Transverse colon (tissue), 4 donors: ENCODE measurements at regions not wholly inside any gene's neighbourhood (a gene's known extent, or its start where the extent isn't known, plus 50 kb on each side); places are given as distances from the start of the nearest gene placed in this dataset.

Experiments
- DNase-seq: peaks from one replicate; pipeline ENCODE4 v3.0.0-alpha.2; 2019
- H3K27ac ChIP-seq, 4 donors: fragments of 200-600 bp; sonication (generic); 2 replicates each; pipeline ENCODE4 v1.5.1; 2016 to 2018; ENCODE audit warnings: inconsistent platforms in 4 of 4
- H3K27me3 ChIP-seq: fragments of 200-600 bp; sonication (generic); 2 replicates; pipeline ENCODE4 v1.5.1; 2017; ENCODE audit warnings: inconsistent platforms
- H3K36me3 ChIP-seq, 4 donors: fragments of 200-600 bp; sonication (generic); 2 replicates each; pipeline ENCODE4 v1.5.1; 2017 to 2019; ENCODE audit warnings: inconsistent platforms in 4 of 4
- H3K4me1 ChIP-seq, 4 donors: fragments of 200-600 bp; sonication (generic); 2 replicates each; pipeline ENCODE4 v1.5.1; 2017 to 2020; ENCODE audit warnings: inconsistent platforms in 4 of 4
- H3K4me3 ChIP-seq, 4 donors: fragments of 200-600 bp; sonication (generic); 1 replicate in 1 of 4; 2 replicates in 3 of 4; pipeline versions ENCODE4 v1.5.1 to v1.6.1; 2017 to 2019; ENCODE audit warnings: inconsistent platforms in 4 of 4
- H3K9me3 ChIP-seq, 2 donors: fragments of 200-600 bp; sonication (generic); 2 replicates each; pipeline ENCODE4 v1.5.1; 2017 to 2019; ENCODE audit warnings: inconsistent platforms in 2 of 2
- EP300 ChIP-seq: sonication (generic); formaldehyde crosslinking; IDR thresholded peaks from one replicate; pipeline ENCODE4 v1.6.1; 2017; ENCODE audit warnings: antibody characterized with exemption, low read depth
- POLR2A ChIP-seq: fragments of 450-650 bp; IDR thresholded peaks from one replicate; pipeline ENCODE4 v1.6.1; 2016; ENCODE audit warnings: antibody characterized with exemption, mild to moderate bottlenecking, moderate library complexity
- POLR2AphosphoS5 ChIP-seq, 3 donors: sonication (generic); formaldehyde crosslinking; IDR thresholded peaks; one replicate each; pipeline ENCODE4 v1.6.1; 2016; ENCODE audit warnings: antibody characterized with exemption in 3 of 3
- WGBS, 2 donors: methylation state at CpG; one replicate each; pipeline ENCODE4 v1.1.5; 2018; ENCODE audit warnings: low coverage in 1 of 2; 5-methylcytosine and 5-hydroxymethylcytosine counted together
- in situ Hi-C, 4 donors: fragments of 200-750 bp; cut with MboI; loops; one replicate each; pipeline versions ENCODE4 v1.15.0 to v1.15.1; 2017; ENCODE audit warnings: low sequenced_read_pairs in 3 of 4, low pct_ligation_motif_present in 1 of 4, low pct_unique_long_range_greater_than_20kb in 1 of 4
- intact Hi-C: fragments of 100-400 bp; cut with DNase I; formaldehyde crosslinking; loops from one replicate; pipeline ENCODE4 v1.15.1; 2023; ENCODE audit warnings: low total_unique reads
- TF ChIP-seq, protein P1 (sequence below), 5 experiments: fragments of 200-600 bp in 3 of 5; fragments of 450-650 bp in 2 of 5; sonication (generic) in 3 of 5; IDR thresholded peaks; 1 replicate in 2 of 5; 2 replicates in 3 of 5; pipeline ENCODE4 v1.5.1; 2016 to 2017; ENCODE audit warnings: antibody characterized with exemption in 5 of 5, inconsistent platforms in 3 of 5, mild to moderate bottlenecking in 2 of 5, moderate library complexity in 1 of 5

DNA sequence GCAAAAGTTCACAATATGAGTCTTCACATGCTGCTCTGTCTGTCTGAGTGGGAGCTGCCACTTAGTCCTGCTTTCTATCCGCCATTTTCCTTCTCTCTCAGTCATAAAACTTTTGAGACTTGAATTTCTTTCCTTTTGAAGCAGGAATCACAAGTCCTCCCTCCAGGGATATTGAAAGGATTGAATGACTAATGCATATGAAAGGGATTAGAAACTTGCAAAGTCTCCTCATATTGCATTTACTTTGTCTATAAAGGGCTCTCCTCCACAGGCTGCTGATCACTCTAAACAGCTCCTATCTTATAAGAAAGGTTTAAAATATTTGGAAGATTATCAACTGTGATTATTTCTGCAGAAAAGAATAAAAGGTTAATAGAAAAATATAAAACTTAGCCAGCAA lies 879.1 kb downstream of the ARAP2 start:
- Histone ChIP-seq H3K36me3 (no peaks in the 10 kb centered on the region), H3K27me3 (no peaks in the 10 kb centered on the region)
- 38 to 66% methylated on average over 1 of the region's 1 CpG for WGBS, 2 donors

DNA sequence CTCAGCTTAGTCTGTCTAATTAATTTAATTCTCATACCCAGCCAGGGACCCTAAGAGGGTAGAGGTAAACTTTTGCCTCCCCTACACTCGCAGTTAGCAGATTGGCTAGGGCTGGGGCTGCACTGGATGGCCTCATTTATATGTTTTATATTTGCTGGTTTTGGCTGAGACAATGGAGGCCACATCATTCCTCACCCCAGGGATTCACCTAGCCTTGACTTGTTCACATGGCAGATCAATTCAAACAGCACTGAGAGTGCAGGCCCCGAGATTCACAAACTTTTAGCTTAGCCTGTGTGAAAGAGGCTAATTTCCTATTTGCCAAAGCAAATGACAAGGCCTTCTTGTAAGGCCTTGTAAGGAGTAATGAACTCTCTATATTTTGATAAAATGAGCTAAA lies 844.4 kb downstream of the ARAP2 start:
- H3K36me3 ChIP-seq: no peaks in the 10 kb centered on the region
- H3K4me3 ChIP-seq: no peak overlapping the region
- H3K9me3 ChIP-seq: no peaks in the 10 kb centered on the region
- no peak for DNase-seq
- no peaks in the 10 kb centered on the region for H3K4me1 ChIP-seq
- in situ Hi-C loops (no loop called here), intact Hi-C loops (no loop called here)
- TF ChIP-seq POLR2A (no peak), POLR2AphosphoS5 (IDR thresholded peaks at IDR 0.05) (no peak), EP300 (no peak)
- TF ChIP-seq, protein P1, sequence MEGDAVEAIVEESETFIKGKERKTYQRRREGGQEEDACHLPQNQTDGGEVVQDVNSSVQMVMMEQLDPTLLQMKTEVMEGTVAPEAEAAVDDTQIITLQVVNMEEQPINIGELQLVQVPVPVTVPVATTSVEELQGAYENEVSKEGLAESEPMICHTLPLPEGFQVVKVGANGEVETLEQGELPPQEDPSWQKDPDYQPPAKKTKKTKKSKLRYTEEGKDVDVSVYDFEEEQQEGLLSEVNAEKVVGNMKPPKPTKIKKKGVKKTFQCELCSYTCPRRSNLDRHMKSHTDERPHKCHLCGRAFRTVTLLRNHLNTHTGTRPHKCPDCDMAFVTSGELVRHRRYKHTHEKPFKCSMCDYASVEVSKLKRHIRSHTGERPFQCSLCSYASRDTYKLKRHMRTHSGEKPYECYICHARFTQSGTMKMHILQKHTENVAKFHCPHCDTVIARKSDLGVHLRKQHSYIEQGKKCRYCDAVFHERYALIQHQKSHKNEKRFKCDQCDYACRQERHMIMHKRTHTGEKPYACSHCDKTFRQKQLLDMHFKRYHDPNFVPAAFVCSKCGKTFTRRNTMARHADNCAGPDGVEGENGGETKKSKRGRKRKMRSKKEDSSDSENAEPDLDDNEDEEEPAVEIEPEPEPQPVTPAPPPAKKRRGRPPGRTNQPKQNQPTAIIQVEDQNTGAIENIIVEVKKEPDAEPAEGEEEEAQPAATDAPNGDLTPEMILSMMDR (IDR thresholded peaks at IDR 0.05): no peak
- WGBS, 2 donors: 54% methylated on average over 2 of the region's 2 CpGs; no CpG with 5 or more reads in 1 of the 2 donors
- no peaks in the 10 kb centered on the region for H3K27me3 ChIP-seq
- no peak overlapping the region for H3K27ac ChIP-seq

More for the DNA sequence above, 879.1 kb downstream of the ARAP2 start:
- Histone ChIP-seq H3K4me3 (no peak overlapping the region), H3K4me1 (no peaks in the 10 kb centered on the region), H3K9me3 (no peaks in the 10 kb centered on the region), H3K27ac (no peak overlapping the region)
- intact Hi-C loops (no loop called here), in situ Hi-C loops (no loop called here)
- TF ChIP-seq, protein P1 (IDR thresholded peaks at IDR 0.05): no peak
- no peak for TF ChIP-seq POLR2A
- TF ChIP-seq POLR2AphosphoS5 (IDR thresholded peaks at IDR 0.05): no peak
- TF ChIP-seq EP300: no peak
- no peak for DNase-seq

DNA sequence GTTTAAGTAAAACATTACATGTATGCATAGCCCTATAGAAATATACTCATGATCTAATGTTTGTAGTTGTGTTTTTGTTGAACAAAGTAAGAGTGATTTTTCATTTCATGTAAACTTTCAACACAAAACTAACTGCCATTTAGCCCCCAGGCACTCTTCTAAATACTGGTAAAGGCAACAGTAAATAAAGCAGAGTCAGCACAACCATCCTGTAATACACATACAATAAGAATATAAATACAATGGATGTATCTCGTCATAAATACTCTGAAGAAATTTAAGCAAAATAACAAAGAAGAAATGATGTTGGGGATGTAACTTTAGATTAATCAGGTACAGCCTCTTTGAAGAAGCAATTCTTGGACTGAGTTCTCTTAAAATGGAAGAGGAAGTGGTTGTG lies 821.2 kb downstream of the ARAP2 start:
- TF ChIP-seq EP300 (no peak), POLR2A (no peak), POLR2AphosphoS5 (IDR thresholded peaks at IDR 0.05) (no peak)
- TF ChIP-seq, protein P1 (IDR thresholded peaks at IDR 0.05): no peak
- H3K4me1 ChIP-seq: no peaks in the 10 kb centered on the region
- DNase-seq: no peak
- H3K36me3 ChIP-seq: no peaks in the 10 kb centered on the region
- no peak overlapping the region for H3K27ac ChIP-seq
- H3K4me3 ChIP-seq: no peak overlapping the region
- in situ Hi-C loops (no loop called here), intact Hi-C loops (no loop called here)
- peaks cover 0 to 3% of the 10 kb centered on the region in 2 donors for H3K9me3 ChIP-seq
- 81 to 89% methylated on average over 1 of the region's 1 CpG for WGBS, 2 donors
- H3K27me3 ChIP-seq: no peaks in the 10 kb centered on the region

DNA sequence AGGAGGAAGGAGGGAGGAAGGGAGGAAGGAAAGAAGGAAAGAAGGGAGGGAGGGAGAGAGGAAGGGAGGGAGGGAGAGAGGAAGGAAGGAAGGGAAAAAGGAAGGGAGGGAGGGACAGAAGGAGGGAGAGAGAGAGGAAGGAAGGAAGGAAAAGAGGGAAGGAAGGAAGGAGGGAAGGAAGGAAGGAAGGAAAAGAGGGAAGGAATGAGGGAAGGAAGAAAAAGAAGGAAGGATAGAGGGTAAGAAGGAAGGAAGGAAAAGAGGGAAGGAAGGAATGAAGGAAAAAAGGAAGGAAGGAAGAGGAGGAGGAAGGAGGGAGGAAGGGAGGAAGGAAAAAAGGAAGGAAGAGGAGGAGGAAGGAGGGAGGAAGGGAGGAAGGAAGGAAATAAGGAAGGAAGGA lies 796.8 kb downstream of the ARAP2 start:
- no peak overlapping the region for H3K4me3 ChIP-seq
- H3K4me1 ChIP-seq: no peaks in the 10 kb centered on the region
- no peak overlapping the region for H3K27ac ChIP-seq
- H3K27me3 ChIP-seq: no peaks in the 10 kb centered on the region
- intact Hi-C loops (no loop called here), in situ Hi-C loops (no loop called here)
- peaks cover 0 to 3% of the 10 kb centered on the region in 2 donors for H3K9me3 ChIP-seq
- no peak for DNase-seq
- TF ChIP-seq POLR2AphosphoS5 (IDR thresholded peaks at IDR 0.05) (no peak), POLR2A (no peak), EP300 (no peak)
- TF ChIP-seq, protein P1 (IDR thresholded peaks at IDR 0.05): no peak
- no peaks in the 10 kb centered on the region for H3K36me3 ChIP-seq
